ENCODE measurements at regions not wholly inside any gene's neighbourhood (a gene's known extent, or its start where the extent isn't known, plus 50 kb on each side); places are given as distances from the start of the nearest gene placed in this dataset.

DNA sequence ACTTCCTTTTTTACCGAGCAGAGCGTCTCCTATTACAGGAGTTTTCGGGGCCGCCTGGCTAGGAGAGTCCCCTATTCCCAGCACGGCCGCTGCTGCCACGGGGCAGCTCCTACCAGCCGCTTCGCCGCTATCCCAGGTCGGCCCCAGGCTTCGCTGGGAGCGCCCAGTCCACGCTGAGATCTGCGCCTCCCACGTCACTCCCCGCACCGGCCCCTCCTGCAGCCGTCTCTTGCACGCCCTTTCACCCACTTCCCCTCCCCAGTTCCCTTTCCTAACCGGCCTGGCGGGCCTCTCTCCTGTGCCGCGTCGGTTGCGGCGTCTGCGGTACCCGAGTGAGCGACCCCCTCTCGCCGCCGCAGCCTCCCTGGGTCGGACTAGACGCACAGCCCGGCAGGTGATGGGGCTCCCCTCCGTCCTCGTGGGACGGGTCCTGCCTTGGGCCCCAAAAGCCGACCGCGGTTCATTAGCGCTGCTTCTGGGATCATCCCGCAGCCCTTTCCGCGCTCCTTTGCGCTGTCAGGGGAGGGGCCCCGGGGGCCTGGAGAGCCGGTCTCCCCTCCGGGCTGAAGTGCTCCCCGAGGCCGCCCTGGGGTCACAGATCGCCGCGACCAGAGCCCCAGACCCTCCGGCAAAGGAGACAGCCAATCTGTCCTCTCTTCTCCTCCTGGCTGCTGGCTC lies 1318.4 kb downstream of the TMEM121 start:
- peak overlapping the region; percentile 99 for H3K4me3 Mint-ChIP-seq
- peak overlapping the region; percentile 93 to 95 for H3K27ac Mint-ChIP-seq
- ATAC-seq (peak; percentile 83 to 92 (median 86)), DNase-seq (peak; percentile 62 to 83)
- intact Hi-C loops (cut with micrococcal nuclease) = no loop called here
- Histone ChIP-seq H3K27ac (ENCODE audit: low read length) (peak overlapping the region; percentile 78), H3K9me3 (ENCODE audit: control insufficient read depth, insufficient read depth, low read length) (no peaks in the 10 kb centered on the region), H3K36me3 (ENCODE audit: control insufficient read depth, insufficient read depth, low read length) (no peaks in the 10 kb centered on the region), H3K4me3 (ENCODE audit: low read length) (peak overlapping the region; percentile 80), H3K4me1 (ENCODE audit: control insufficient read depth, insufficient read depth, low read length) (peaks cover 20% of the 10 kb centered on the region), H3K27me3 (ENCODE audit: control insufficient read depth, insufficient read depth, low read length) (no peaks in the 10 kb centered on the region)
- H3K9me3 Mint-ChIP-seq = no peaks in the 10 kb centered on the region
- WGBS (ENCODE audit: insufficient coverage) = 1% methylated on average over 56 of the region's 56 CpGs
- H3K27me3 Mint-ChIP-seq (ENCODE audit: low read depth in 2 of 2) = no peaks in the 10 kb centered on the region
- TF ChIP-seq, protein P1, sequence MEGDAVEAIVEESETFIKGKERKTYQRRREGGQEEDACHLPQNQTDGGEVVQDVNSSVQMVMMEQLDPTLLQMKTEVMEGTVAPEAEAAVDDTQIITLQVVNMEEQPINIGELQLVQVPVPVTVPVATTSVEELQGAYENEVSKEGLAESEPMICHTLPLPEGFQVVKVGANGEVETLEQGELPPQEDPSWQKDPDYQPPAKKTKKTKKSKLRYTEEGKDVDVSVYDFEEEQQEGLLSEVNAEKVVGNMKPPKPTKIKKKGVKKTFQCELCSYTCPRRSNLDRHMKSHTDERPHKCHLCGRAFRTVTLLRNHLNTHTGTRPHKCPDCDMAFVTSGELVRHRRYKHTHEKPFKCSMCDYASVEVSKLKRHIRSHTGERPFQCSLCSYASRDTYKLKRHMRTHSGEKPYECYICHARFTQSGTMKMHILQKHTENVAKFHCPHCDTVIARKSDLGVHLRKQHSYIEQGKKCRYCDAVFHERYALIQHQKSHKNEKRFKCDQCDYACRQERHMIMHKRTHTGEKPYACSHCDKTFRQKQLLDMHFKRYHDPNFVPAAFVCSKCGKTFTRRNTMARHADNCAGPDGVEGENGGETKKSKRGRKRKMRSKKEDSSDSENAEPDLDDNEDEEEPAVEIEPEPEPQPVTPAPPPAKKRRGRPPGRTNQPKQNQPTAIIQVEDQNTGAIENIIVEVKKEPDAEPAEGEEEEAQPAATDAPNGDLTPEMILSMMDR (IDR thresholded peaks at IDR 0.05) = no peak
- H3K36me3 Mint-ChIP-seq = no peaks in the 10 kb centered on the region
- H3K4me1 Mint-ChIP-seq = peaks cover 46 to 61% of the 10 kb centered on the region in 2 donors

DNA sequence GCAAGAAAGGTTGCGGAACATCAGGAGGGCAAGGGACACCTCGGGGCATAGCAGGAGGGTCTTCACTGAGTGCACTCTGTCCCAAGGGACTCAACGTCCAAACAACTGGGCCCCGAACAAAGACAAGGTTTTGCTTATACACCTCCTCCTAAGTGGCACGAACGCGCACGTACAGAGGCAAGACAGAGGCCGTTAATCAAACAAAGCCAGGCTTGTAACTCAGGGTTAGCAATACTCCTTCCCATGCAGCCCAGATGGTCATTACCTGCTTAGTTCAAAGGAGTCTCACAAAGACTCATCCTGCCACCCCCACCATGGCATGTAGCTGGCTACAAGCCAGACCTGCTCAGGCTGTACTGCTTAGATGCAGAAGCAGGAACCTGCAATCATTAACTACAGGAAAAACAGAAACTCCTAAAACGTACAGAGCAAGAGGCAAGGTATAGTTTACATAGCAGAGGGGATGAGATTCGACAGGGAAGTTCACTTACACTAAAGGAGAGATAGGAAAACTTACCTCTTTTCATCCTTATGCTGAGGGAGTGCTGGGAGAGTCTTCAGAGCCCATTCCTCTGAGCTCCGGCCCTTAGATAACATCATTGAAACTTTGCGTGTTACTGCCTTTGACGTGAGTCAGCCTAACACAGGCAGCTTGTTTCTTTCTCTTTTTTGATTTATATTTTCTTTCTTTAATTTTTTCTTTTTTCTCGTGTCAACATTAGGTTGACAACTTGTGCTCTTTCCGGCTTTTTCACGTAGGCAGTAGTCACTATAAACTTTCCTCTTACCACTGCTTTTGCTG lies 1319.1 kb downstream of the TMEM121 start:
- no peaks in the 10 kb centered on the region for H3K36me3 Mint-ChIP-seq
- Histone ChIP-seq H3K36me3 (ENCODE audit: control insufficient read depth, insufficient read depth, low read length) (no peaks in the 10 kb centered on the region), H3K4me1 (ENCODE audit: control insufficient read depth, insufficient read depth, low read length) (peaks cover 20% of the 10 kb centered on the region), H3K27ac (ENCODE audit: low read length) (peak overlapping the region; percentile 78), H3K9me3 (ENCODE audit: control insufficient read depth, insufficient read depth, low read length) (no peaks in the 10 kb centered on the region), H3K27me3 (ENCODE audit: control insufficient read depth, insufficient read depth, low read length) (no peaks in the 10 kb centered on the region), H3K4me3 (ENCODE audit: low read length) (peak overlapping the region; percentile 80)
- WGBS (ENCODE audit: insufficient coverage) = 29% methylated on average over 15 of the region's 17 CpGs
- peak; percentile 32 to 66 for DNase-seq
- H3K27ac Mint-ChIP-seq = peak overlapping the region; percentile 93 to 95
- peaks cover 46 to 61% of the 10 kb centered on the region in 2 donors for H3K4me1 Mint-ChIP-seq
- no peaks in the 10 kb centered on the region for H3K9me3 Mint-ChIP-seq
- intact Hi-C loops (cut with micrococcal nuclease) = no loop called here
- ATAC-seq = peak; percentile 27 to 39 (median 37)
- peak overlapping the region; percentile 99 for H3K4me3 Mint-ChIP-seq
- no peaks in the 10 kb centered on the region for H3K27me3 Mint-ChIP-seq (ENCODE audit: low read depth in 2 of 2)
- TF ChIP-seq, protein P1 (IDR thresholded peaks at IDR 0.05) = no peak

DNA sequence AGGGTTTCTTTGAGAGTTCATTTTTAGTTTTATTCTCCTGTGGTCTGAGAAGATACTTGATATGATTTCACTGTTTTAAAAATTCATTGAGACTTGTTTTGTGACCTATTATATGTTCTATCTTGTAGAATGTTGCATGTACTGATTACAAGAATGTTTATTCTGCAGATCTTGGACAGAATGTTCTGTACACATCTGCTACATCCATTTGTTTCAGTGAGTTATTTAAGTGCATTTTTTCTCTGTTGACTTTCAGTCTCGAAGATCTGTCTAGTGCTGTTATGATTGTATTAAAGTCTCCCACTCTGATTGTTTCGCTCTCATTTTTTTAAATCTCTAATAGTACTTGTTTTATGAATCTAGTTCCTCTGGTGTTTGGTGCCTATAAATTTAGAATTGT lies 1319.8 kb downstream of the TMEM121 start:
- Histone ChIP-seq H3K36me3 (ENCODE audit: control insufficient read depth, insufficient read depth, low read length) (no peaks in the 10 kb centered on the region), H3K4me1 (ENCODE audit: control insufficient read depth, insufficient read depth, low read length) (peaks cover 20% of the 10 kb centered on the region), H3K27me3 (ENCODE audit: control insufficient read depth, insufficient read depth, low read length) (no peaks in the 10 kb centered on the region), H3K27ac (ENCODE audit: low read length) (no peak overlapping the region), H3K9me3 (ENCODE audit: control insufficient read depth, insufficient read depth, low read length) (no peaks in the 10 kb centered on the region), H3K4me3 (ENCODE audit: low read length) (no peak overlapping the region)
- H3K4me3 Mint-ChIP-seq = peak overlapping the region; percentile 99
- ATAC-seq = no peak
- WGBS (ENCODE audit: insufficient coverage) = no CpG with 5 or more reads among the region's 2 CpGs
- intact Hi-C loops (cut with micrococcal nuclease) = no loop called here
- no peaks in the 10 kb centered on the region for H3K27me3 Mint-ChIP-seq (ENCODE audit: low read depth in 2 of 2)
- no peaks in the 10 kb centered on the region for H3K36me3 Mint-ChIP-seq
- H3K9me3 Mint-ChIP-seq = no peaks in the 10 kb centered on the region
- no peak for DNase-seq
- peak overlapping the region; percentile 93 to 95 for H3K27ac Mint-ChIP-seq
- TF ChIP-seq, protein P1 (IDR thresholded peaks at IDR 0.05) = no peak
- H3K4me1 Mint-ChIP-seq = peaks cover 46 to 61% of the 10 kb centered on the region in 2 donors

Data from natural killer cell (primary cell).